ENCODE measurements at regions not wholly inside any gene's neighbourhood (a gene's known extent, or its start where the extent isn't known, plus 50 kb on each side); places are given as distances from the start of the nearest gene placed in this dataset.

GRCh38 chrX:44456685-44457084 is 86.0 kb downstream of the FUNDC1 start:
- no TSS peak for BruUV-seq (replicated peaks)
- Histone ChIP-seq H2AFZ (no peak overlapping the region), H3K9me2 (ENCODE audit: insufficient read depth) (no peaks in the 10 kb centered on the region), H3K4me1 (replicated peaks; ENCODE audit: insufficient read depth) (no peaks in the 10 kb centered on the region), H3K4me3 (no peak overlapping the region), H3K79me2 (ENCODE audit: low read depth) (no peaks in the 10 kb centered on the region), H3K27ac (no peak overlapping the region), H4K20me1 (ENCODE audit: insufficient read depth) (no peaks in the 10 kb centered on the region), H3K36me3 (ENCODE audit: low read depth) (no peaks in the 10 kb centered on the region), H3K27me3 (ENCODE audit: insufficient read depth, low read depth) (no peaks in the 10 kb centered on the region), H3F3A (ENCODE audit: insufficient read depth, low read depth) (no peaks in the 10 kb centered on the region), H3K4me2 (no peak overlapping the region), H3K9me3 (ENCODE audit: insufficient read depth, low read depth) (no peaks in the 10 kb centered on the region)
- intact Hi-C loops (cut with micrococcal nuclease; ENCODE audit: unreplicated experiment) = no loop called here
- DNase-seq = no peak
- TF ChIP-seq CTCF (conservative IDR thresholded peaks at IDR 0.05) (no peak), EZH2 (IDR thresholded peaks at IDR 0.05; ENCODE audit: low read depth) (no peak)
- ChIA-PET CTCF (no interaction called here), POLR2A (ENCODE audit: unreplicated experiment) (no interaction called here)

GRCh38 chrX:44451056-44451455 is 91.6 kb downstream of the FUNDC1 start:
- no TSS peak for BruUV-seq (replicated peaks)

GRCh38 chrX:44447214-44447613 is 95.4 kb downstream of the FUNDC1 start:
- Histone ChIP-seq H3K9me2 (ENCODE audit: insufficient read depth) (no peaks in the 10 kb centered on the region), H3K27ac (no peak overlapping the region), H4K20me1 (ENCODE audit: insufficient read depth) (no peaks in the 10 kb centered on the region), H3K36me3 (ENCODE audit: low read depth) (no peaks in the 10 kb centered on the region), H3K4me3 (no peak overlapping the region), H2AFZ (no peak overlapping the region), H3K4me2 (no peak overlapping the region), H3K4me1 (replicated peaks; ENCODE audit: insufficient read depth) (no peaks in the 10 kb centered on the region), H3K9me3 (ENCODE audit: insufficient read depth, low read depth) (no peaks in the 10 kb centered on the region), H3K27me3 (ENCODE audit: insufficient read depth, low read depth) (no peaks in the 10 kb centered on the region), H3F3A (ENCODE audit: insufficient read depth, low read depth) (no peaks in the 10 kb centered on the region), H3K79me2 (ENCODE audit: low read depth) (no peaks in the 10 kb centered on the region)
- intact Hi-C loops (cut with micrococcal nuclease; ENCODE audit: unreplicated experiment) = no loop called here
- BruUV-seq (replicated peaks) = no TSS peak
- CTCF ChIA-PET = no interaction called here
- DNase-seq = no peak
- TF ChIP-seq EZH2 (IDR thresholded peaks at IDR 0.05; ENCODE audit: low read depth) (no peak), CTCF (conservative IDR thresholded peaks at IDR 0.05) (no peak)
- POLR2A ChIA-PET (ENCODE audit: unreplicated experiment) = no interaction called here

More at GRCh38 chrX:44451056-44451455, 91.6 kb downstream of the FUNDC1 start:
- ChIA-PET POLR2A (ENCODE audit: unreplicated experiment) (no interaction called here), CTCF (no interaction called here)
- Histone ChIP-seq H4K20me1 (ENCODE audit: insufficient read depth) (no peaks in the 10 kb centered on the region), H3K9me2 (ENCODE audit: insufficient read depth) (no peaks in the 10 kb centered on the region), H3F3A (ENCODE audit: insufficient read depth, low read depth) (no peaks in the 10 kb centered on the region), H3K4me1 (replicated peaks; ENCODE audit: insufficient read depth) (no peaks in the 10 kb centered on the region), H3K27me3 (ENCODE audit: insufficient read depth, low read depth) (no peaks in the 10 kb centered on the region), H3K4me3 (no peak overlapping the region), H3K27ac (no peak overlapping the region), H3K36me3 (ENCODE audit: low read depth) (no peaks in the 10 kb centered on the region), H2AFZ (no peak overlapping the region), H3K4me2 (no peak overlapping the region), H3K79me2 (ENCODE audit: low read depth) (no peaks in the 10 kb centered on the region), H3K9me3 (ENCODE audit: insufficient read depth, low read depth) (no peaks in the 10 kb centered on the region)
- DNase-seq = no peak
- intact Hi-C loops (cut with micrococcal nuclease; ENCODE audit: unreplicated experiment) = no loop called here
- TF ChIP-seq EZH2 (IDR thresholded peaks at IDR 0.05; ENCODE audit: low read depth) = no peak
- TF ChIP-seq CTCF (conservative IDR thresholded peaks at IDR 0.05) = no peak

Measured in PC-9 (cell line).